GM21576 (cell line): ENCODE measurements at regions not wholly inside any gene's neighbourhood (a gene's known extent, or its start where the extent isn't known, plus 50 kb on each side); places are given as distances from the start of the nearest gene placed in this dataset.
"Not testable (repeated sequence)": the region's sequence is repeated elsewhere in the genome, so short reads cannot be mapped to it uniquely, and the experiment has no call there.

Experiments
- ATAC-seq: cut with Tn5 transposase; IDR thresholded peaks from one replicate; pipeline ENCODE4 v1.9.1; 2021; ENCODE audit warnings: mild to moderate bottlenecking, moderate library complexity; ENCODE audit not compliant: unreplicated experiment

DNA sequence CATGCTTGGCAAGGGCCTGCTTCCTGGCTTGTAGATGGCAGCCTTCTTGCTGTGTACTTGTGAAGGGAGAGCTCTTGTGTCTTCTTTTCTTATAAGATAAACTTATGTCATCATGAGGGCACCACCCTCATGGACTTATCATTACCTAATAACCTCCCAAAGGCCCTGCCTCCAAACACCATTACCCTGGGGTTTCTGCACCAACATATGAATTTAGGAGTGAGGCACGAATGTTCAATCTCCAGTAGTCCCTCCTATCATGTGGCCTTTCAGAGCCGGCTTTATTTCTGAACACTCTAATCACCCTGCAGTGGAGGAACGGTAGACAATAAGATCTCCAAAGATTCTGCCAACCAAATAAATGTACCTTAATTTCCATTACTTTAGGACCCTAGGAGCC lies 144.3 kb downstream of the ABCC12 start:
- no peak for ATAC-seq

DNA sequence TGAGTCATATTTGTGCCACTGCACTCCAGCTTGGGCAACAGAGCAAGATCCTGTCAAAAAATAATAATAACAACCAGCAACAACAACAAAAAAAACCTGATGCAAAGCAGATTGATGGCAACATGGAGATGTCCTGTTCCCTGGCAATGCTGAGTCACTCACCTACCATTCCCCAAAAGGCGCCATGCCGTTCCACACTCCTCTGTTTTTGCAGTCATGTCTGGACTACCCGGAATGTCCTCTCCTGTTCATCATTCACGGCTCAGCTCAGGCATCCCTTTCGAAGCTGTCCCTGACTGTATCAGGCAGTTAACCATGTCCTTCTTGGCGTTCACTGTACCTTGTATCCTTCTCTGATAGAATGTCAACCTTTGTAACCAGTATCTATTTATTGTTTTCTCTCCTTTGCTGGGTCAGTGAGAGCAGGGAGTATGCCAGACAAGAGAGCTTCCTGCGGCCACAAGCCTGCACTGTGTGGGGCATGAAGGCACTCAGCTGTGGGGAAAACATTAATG lies 147.7 kb downstream of the ABCC12 start:
- ATAC-seq: no peak

DNA sequence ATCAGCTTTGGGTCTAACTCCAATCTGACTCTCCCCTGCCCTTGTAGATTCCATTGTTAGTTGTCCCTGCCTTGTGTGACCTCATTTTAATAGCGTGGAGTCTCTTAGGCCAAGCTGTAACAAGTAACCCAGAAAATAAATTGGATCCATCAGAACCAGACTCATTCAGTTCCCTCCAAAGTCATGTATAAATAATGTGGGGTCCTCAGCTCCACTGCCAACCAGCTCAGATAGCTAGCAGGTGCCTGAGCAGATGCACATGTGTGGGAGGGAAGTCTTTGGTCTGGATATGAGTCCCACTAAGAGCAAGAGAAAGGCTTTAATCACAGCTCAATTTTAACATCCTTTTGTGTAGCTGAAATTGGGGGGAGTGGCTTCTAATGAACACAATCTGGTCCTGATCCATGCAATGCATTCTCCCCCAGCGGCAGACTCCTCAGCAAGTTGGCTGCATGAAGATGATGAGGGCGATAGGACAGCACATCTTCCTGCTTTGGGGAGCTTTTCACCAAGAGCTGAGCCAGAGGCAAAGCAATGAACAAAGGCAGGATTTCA lies 151.6 kb downstream of the ABCC12 start:
- ATAC-seq: no peak

DNA sequence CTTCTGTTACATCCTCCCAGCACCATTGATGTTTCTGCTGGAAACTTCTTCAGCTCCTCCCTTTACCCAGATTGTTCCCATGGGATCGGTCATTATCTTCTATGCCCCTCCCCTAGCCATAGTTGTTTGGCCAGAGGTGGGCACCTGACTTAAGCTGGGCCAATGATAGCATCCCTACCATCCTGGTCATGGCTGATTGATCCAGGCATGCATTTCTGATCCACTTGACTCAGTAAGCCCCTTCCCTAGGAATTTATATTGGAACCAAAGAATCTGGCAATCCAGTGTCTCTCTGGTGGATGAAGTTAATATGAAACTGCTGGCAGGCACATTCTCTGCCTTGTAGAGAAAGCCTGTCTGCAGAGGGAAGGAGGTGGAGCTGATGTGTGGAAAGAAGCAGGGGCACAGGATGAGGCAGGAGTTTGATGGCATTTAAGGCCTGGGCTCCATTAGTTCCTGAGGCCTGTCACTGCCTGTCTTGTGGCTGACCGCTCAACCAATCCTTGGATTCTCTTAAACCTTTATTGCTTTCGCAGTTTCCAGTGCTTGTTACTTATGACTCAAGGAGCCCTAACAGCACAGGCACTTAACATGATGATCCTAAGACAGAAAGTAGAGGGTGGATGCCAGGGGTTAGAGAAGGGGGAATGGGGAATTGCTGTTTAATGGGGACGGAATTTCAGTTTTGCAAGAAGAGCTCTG lies 152.4 kb downstream of the ABCC12 start:
- no peak for ATAC-seq

DNA sequence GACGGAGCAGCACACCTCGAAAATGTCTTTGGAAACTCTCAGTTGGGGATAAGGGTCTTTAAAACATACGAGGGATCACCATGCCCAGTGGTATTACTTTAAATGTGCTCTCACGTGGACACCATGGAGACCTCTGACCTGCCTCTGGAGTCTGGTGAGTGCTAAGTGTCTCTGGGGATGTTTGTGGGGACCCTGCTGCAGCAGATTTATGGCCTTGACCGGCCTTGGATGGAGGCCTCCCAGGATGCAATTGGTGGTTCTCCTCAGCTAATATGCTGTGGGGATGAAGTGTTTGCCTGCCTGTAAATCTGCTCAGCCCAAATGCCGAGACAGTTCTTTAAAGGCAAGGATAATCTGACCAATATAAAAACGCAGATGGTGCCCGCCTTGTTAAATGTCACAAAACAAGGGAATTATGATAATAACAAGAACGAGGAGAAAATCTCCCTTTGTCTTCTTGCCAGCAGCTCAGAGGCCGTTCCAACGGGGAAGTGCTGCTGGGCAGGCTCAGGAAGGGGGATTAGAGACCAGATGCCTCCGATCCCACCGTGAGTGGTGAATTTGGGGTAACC lies 154.4 kb downstream of the ABCC12 start:
- ATAC-seq: no peak

DNA sequence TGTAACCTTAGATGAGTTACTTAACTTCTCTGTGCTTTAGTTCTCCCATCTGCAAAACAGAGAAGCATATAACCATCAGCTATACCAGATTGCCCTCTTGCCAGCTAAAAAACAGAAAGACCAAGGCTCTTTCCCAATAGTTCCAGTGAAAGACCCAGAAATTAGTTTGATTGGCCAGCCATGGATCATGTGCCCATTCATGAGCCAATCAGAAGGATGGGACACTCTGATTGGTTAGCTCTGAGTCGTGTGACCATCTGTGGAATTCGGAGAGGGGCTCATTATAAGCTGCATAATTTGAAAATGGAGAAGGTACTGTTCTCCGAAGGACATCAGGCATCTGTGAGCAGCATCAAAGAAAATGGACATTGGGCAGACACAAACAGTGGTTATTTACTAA lies 155.2 kb downstream of the ABCC12 start:
- ATAC-seq: no peak

DNA sequence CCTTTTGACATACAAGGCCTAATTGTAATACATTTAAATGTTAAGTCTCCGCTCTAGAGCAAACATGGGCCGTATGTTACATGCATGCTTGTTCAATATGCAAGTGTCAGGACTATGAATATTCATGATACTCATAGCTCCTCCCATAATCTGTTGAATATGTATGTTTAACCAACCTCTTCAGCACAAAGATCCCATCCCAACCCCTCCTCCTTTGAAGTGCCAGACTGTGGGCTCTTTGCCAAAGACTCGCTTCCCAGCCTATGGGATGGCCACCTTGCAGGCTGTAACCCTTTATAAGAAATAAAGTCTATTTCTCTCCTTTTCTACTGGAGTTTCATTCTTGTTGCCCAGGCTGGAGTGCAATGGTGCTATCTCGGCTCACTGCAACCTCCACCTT lies 156.2 kb downstream of the ABCC12 start:
- ATAC-seq: no peak

DNA sequence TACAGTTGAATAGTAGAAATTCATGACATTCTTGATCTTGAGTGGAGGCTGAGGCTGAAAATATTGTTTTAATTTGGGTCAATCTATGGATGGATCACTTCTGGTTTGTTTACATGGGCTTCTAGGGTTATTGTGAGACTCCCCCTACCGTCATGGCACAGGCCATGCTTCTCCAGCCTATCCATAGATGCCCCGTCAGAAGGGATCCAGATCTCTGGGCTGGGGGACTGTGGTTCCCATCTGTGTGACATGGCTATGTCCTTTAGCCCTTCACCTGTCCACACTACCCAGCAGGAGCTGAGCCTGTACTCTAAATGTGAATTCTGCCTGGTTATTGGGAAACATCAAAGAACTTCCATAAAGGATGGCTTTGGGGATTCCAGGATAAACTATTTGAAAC lies 160.4 kb downstream of the ABCC12 start:
- ATAC-seq: no peak

DNA sequence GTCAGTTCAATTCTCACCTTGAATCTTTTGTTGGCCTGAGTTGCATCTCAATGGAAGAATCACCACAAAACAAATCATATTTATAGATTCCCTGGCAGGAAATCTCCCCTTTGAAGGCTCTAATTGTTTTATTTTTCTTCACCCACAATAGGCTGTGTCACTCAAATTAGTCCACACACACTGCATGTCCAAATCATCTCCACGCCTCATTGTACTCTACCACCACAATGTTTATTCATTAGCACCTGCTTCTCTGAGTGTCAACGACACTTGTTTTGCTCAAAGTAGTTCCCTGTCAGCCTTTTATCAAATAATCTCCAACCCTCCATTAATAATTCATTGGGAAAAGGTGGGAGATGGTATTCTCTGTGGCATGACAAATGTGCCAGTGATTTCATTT lies 164.3 kb downstream of the ABCC12 start:
- no peak for ATAC-seq

DNA sequence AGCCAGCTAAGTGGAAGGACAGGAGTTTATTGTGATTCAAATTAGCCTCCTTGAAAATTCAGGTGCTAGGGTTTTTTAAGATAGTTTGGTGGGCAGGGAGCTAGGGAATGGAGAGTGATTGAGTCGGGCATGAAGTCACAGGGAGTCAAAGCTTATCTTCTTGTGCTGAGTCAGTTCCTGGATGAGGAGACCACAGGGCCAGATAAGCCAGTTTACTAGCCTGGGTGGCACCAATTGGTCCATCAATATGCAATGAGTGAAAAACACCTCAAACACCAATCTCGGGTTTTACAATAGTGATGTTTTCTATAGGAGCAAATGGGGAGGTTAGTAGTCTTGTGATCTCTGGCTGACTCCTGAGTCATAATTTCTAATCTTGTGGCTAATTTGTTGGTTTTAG lies 165.1 kb downstream of the ABCC12 start:
- ATAC-seq: no peak

DNA sequence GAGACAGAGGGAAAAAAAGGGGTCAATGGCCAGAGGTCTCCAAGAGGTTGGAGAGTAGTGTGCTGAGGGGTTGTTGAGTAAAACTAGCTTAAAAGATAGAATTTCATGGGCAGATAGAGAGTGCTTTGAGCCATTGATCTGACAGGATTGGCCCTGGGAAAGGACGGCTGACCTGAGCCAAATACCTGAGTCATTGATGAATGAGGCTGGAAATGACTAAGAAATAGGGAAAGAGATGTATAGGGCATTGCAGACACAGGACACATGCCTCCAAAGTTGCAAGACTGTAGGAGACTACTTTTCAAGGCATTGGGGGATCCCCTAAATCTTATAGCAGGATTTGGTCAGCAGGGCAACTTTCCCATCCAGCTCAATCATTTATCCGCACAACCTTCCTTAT lies 168.7 kb downstream of the ABCC12 start:
- no peak for ATAC-seq

DNA sequence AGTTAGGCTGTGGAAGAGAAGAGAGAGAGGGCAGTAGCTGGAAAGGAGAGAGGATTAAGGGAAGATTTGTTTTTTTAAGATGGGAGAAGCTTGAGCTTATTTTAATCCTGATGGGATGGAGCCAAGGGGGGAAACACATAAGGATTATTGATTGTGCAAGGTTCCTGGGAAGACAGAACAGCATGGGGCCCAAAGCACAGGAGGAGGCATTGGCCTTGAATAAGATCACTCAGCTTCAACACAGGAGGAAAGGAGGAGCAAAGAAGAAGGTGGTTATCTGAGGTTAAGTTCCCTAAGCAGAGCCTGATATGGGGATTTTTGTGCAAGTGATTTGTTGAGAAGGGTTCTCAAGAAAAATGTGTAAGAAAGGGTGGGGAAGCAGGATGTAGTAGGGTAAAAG lies 169.8 kb downstream of the ABCC12 start:
- no peak for ATAC-seq

DNA sequence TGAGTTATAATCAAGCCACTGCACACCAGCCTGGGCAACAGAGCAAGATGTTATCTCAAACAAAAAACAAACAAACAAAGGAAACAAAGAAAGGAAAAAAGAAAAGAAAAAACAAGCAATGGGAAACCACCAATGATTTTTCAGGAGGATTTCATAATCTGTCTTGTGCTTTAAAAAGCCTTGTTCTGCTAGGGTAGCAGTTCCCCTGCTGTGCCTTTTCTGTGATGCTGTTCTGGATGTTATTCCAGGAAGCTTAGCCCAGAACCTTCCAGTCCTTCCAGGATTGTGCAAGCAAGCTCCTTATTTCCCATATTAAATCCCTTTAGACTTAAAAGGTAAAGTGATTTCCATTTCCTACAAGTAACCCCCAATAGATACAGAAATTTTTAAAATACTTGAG lies 171.1 kb downstream of the ABCC12 start:
- ATAC-seq: no peak

DNA sequence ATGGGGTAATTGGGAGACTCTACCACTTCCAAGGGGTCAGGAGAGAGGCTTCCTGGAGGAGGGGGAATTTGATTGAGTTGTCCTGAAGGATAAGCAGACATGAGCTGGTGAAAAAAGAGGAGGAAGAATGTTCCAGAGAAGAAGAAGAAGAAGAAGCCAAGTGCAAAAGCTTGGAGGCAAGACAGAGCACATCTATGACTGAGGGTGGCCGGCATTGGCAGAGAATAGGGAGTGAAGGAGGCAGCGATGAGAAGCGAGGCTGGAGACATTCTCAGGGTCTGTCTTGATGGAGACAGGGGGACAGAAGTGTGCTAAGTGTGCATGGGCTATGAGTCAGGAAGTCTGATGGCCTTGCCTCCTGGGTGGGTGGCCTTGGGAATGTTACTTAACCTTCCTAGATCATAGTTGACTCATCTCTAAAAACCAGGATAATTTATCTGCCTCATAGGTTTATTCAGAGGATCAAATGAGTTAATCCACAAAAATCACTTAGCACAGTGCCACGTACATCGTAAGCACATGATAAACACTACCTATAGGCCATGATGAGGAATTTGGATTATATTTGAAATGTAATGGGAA lies 171.7 kb downstream of the ABCC12 start:
- ATAC-seq: no peak

DNA sequence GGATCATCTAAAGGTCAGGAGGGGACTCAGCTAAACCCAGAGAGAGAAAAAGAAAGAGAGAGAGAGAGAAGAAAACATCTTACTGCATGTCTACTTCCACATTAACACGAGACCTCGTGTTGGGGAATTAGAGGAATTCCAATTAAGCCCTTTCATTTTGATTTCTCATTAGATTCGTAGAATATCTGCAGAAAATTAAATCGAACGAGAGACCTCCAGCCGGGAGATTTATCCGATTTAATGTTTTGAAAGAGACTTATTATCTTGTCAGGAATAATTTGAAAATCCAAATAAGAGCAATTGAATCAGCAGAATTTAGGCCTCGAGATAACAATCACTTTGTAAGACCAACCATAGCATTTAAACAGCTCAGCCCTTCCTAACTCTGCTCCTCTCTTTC lies 175.6 kb downstream of the ABCC12 start:
- no peak for ATAC-seq

DNA sequence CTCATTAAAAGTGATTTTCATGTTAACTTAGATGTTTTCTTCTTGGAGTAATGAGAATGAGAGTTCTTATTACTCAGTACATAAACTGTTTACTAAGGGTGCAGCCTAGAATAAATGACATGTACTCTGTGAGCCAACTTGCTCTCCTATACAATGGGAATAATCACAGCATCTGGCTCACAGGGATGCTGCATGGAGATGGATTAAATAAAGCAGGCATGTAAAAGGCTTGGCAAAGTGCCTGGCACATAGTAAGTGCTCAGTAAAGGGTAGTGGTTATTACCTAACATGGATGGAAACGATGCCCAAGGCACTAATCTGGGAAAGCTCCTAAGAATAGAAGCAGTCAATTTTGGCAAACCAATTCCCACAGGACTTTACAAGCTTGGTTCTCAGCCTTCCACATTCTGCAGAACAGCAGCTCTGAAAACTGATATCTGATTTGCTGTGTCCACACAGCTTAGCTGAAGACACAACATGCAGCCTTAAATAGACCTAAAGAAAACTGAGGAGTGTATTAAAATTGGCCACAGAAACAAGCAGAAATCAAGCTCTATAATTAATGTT lies 176.1 kb downstream of the ABCC12 start:
- no peak for ATAC-seq

DNA sequence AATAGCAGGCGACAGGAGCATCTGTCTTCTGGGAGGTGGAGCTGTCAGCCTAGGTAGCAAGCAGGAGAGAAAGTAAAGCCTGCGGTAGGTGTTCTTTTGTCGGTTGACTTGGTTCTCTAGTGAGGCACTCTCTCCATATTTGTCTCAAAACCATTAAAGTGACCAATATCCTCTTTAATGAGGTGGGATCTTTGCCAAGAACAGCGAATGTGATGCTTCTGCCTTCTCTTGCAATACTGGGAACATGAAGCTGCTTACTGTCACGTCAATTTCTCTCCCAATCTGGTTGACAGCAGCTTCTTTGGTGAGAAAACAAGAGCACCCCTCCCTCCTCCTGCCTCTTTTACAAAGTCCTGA lies 176.7 kb downstream of the ABCC12 start:
- no peak for ATAC-seq

DNA sequence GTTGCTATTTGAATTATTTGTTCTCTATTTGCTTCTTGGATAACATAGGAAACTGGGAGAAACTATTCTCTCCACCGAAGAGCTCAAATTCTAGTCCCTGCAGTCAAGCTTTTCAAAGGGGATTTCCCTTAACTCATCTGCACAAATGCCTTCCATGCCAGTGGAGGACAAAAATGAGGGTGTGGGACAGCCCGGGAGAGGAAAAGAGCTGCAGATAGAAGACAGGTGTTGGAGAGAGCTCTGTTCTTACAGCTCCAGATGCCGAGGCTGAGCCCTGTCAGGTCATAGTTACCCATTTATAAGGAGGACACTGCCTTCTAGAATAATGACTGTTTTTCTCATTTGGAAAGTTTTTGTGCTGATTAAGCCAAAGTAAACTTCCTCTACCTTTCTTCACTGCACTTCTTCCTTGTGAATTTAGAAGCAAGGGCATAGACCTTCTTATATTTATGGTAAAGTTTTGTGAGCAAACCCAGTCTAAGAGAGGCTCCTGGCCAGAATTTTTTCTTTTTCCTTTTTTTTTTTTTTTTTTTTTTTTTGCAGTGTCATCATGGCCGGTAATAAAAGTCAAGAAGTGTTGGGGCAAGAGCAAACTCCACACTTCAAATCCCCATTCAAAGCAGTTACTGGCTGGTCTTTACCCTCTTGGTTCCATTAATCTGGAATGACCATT lies 177.2 kb downstream of the ABCC12 start:
- ATAC-seq: no peak

DNA sequence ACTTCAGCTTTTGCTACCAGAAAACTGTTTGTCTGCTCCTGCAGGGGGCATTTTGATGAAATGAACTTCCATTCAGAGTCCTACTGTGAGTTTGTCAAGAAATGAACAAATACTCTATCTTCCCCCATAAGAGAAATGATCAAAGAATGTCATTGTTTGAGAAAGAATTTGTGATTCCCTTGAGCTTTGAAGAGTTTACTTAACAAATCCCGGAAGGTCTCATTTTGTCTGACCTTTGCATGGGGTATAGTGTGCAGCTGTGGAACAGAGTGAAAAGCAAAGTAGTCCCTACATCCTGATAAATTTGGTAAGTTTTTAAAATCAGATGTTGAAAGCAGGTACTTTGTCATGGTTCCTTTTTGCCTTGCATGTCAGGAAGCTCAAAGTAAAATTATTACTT lies 178.0 kb downstream of the ABCC12 start:
- no peak for ATAC-seq

DNA sequence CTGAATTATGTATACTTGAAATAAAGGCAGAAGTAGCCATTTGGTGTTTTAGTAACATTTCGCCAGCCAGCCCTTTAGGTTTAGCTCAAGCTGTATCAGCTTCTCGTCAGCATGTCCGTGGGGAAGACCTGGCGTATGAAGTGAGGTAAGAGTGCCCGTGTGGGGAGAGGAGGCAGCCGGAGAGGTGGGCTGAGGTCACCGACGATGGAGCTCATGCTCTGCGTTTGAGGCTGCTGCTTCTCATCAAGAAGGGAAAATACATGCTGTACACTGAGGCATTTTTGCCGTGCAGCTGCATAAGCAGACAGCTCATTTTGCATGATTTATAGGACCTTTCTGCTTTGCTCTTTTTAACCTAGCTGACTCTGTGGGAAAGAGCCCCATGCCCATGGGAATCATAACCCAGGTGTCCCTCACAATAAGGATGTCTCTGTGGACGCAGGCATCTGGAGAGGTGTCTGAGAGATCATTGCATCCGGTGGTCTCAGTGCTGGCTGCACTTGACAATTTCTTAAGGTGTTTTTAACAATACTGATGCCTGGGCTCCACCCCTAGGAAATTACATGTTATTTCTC lies 179.1 kb downstream of the ABCC12 start:
- ATAC-seq: no peak

DNA sequence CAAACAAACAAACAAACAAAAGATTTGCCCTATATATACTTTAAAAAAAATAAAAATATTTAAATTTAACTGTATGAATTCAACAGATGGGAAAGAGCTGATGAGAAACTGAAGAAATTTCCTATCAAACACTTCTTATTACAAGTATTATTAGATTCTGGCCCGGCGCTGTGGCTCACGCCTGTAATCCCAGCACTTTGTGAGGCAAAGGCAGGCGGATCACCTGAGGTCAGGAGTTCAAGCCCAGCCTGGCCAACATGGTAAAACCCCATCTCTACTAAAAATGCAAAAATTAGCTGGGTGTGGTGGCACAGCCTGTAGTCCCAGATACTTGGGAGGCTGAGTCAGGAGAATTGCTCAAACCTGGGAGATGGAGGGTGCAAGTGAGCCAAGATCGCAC lies 180.8 kb downstream of the ABCC12 start:
- not testable (repeated sequence) for ATAC-seq
